Stomach smooth muscle (tissue), 2 donors: ENCODE measurements at regions not wholly inside any gene's neighbourhood (a gene's known extent, or its start where the extent isn't known, plus 50 kb on each side); places are given as distances from the start of the nearest gene placed in this dataset.

Experiments used
- H3K27ac ChIP-seq: one replicate; pipeline ENCODE4 v1.7.0; 2013; ENCODE audit warnings: mild to moderate bottlenecking, low read length, inconsistent platforms
- H3K27me3 ChIP-seq, 2 donors: one replicate each; pipeline ENCODE4 v1.7.0; 2013; ENCODE audit warnings: low read length in 2 of 2; ENCODE audit not compliant: insufficient read depth in 2 of 2, control insufficient read depth in 1 of 2
- H3K36me3 ChIP-seq, 2 donors: one replicate each; pipeline ENCODE4 v1.7.0; 2013; ENCODE audit warnings: low read length in 2 of 2; ENCODE audit not compliant: control insufficient read depth in 2 of 2, insufficient read depth in 2 of 2
- H3K4me1 ChIP-seq: one replicate; pipeline ENCODE4 v1.7.0; 2013; ENCODE audit warnings: low read length; ENCODE audit not compliant: control insufficient read depth, insufficient read depth
- H3K4me3 ChIP-seq, 2 donors: one replicate each; pipeline ENCODE4 v1.7.0; 2013; ENCODE audit warnings: low read length in 2 of 2
- H3K9ac ChIP-seq, 2 donors: one replicate each; pipeline ENCODE4 v1.7.0; 2013; ENCODE audit warnings: low read length in 2 of 2, mild to moderate bottlenecking in 1 of 2
- H3K9me3 ChIP-seq, 2 donors: one replicate each; pipeline ENCODE4 v1.7.0; 2013; ENCODE audit warnings: low read length in 2 of 2; ENCODE audit not compliant: control insufficient read depth in 2 of 2
- donor health status: healthy.
- donor health status: Pancreatic carcinoma.

DNA sequence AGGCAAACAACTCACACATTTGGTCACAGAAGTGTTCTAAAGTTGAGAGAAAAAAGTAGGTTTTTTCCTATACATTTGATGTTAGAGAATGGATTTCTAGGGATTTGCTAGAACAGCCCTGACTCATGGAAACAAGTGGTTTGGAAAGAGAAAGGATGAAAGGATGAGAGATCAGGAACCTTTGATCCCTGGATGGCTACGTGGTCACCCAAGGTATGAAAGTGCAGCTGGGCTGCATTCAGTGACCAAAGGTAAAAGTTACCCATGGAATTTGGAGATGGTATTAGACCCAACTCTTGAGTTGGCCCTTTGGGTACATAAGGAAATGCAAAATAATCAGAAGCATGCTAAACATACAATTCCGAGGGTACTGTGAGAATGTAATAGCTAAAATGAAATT, 61.3 kb upstream of the SPIN1 start:
- H3K9me3 ChIP-seq: no peaks in the 10 kb centered on the region
- no peaks in the 10 kb centered on the region for H3K27me3 ChIP-seq
- H3K9ac ChIP-seq: no peak overlapping the region
- no peaks in the 10 kb centered on the region for H3K4me1 ChIP-seq
- no peak overlapping the region for H3K4me3 ChIP-seq
- H3K27ac ChIP-seq: no peak overlapping the region
- H3K36me3 ChIP-seq: no peaks in the 10 kb centered on the region

DNA sequence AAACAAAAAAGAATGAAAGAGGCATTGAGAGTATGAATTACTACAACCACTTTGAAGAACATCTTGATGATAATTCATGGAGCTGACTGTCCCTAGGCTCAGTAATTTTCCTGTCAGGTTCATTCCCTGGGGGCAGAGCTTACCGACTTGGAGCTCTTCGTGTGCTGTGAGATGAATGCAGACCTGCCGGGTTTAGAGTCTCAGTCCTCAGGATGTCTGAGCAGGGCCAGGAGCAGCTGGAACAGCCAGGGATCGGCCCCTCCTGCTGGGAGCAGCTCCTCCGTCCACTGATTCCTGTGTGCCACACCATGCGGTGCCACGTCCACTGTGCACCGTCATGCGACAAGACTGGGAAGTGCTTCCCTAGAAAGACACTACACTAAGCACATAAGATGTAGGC, 62.2 kb upstream of the SPIN1 start:
- Histone ChIP-seq H3K9ac (no peak overlapping the region), H3K9me3 (no peaks in the 10 kb centered on the region), H3K27ac (no peak overlapping the region), H3K27me3 (no peaks in the 10 kb centered on the region), H3K4me3 (no peak overlapping the region), H3K4me1 (no peaks in the 10 kb centered on the region), H3K36me3 (no peaks in the 10 kb centered on the region)

DNA sequence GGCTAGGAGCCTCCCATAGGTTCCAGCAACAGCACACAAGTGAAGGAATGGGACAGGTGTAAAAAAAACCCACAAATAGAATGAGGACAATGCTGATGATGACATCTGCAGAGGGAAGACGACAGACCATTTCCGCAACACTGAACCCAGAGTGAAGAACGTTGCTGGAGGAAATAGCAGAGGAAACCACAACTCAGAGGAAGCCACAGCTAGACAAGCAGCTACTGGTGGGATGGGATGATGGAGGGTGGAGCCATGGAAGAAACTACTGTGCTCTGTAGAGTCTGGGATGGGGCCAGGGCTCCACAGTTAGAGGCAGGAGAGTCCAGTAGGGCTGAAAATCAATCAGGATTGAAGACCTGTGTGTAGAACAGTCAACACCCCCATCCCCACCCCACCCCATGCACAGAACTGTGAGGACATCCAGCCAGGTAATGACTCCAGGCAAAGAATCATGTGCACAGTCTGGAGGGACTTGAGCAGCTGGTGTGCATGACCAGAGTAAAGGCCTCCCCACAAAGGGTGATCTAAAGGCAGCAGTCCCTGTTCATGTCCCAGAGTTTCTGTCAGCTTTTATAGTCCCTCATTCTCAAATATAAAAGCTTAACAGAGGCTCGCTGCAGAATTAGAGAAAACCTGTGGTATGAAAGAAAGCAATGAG, 65.2 kb upstream of the SPIN1 start:
- no peaks in the 10 kb centered on the region for H3K36me3 ChIP-seq
- H3K4me1 ChIP-seq: no peaks in the 10 kb centered on the region
- H3K27me3 ChIP-seq: no peaks in the 10 kb centered on the region
- H3K9ac ChIP-seq: no peak overlapping the region
- no peak overlapping the region for H3K27ac ChIP-seq
- no peak overlapping the region for H3K4me3 ChIP-seq
- H3K9me3 ChIP-seq: no peaks in the 10 kb centered on the region

DNA sequence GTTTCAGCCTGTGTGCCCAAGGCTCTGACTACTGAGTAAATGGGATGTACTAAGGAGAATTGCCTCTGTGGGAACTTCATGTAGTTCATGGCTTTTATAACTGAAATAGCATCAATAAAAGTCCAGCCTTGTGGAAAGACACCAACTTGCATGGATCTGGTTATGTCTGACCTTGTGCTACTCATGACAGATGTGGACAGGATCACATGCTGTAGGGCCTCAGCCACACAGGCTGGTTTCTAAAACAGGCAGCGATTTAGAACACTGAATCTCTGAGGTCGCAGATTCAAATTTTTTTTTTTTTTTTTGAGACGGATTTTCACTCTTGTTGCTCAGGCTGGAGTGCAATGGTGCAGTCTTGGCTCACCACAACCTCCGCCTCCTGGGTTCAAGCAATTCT, 66.5 kb upstream of the SPIN1 start:
- Histone ChIP-seq H3K36me3 (no peaks in the 10 kb centered on the region), H3K27ac (no peak overlapping the region), H3K9me3 (no peaks in the 10 kb centered on the region), H3K4me3 (no peak overlapping the region), H3K4me1 (no peaks in the 10 kb centered on the region), H3K9ac (no peak overlapping the region), H3K27me3 (no peaks in the 10 kb centered on the region)

DNA sequence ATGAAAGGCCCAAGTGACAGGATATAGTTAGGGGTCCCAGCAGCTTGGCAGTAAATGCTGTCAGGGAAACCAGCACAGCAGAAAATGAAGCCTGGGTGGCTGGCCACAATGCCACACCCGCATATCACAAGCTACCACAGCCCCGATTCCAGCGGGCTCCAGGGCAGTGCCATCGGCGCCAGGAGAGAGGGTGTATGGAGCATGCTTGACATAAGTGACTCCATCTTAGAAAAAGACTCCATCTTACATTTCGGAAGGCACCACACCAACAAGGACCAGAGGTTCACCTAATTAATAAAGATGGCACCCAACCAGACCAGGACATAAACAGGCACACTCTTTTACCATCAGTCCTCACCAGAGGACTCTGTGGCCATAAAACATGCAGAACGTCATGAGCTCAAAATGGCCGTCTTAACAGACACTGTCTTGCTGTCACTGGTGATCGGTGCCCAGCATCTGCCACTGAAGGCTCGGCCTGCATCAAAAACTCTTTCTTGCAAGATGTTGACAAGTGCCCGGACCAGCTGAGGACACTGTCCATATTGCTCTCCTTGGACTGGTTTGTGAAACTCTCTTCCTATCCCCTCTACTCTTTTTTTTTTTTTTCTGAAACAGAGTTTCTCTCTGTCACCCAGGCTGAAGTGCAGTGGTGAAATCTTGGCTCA, 67.4 kb upstream of the SPIN1 start:
- no peak overlapping the region for H3K4me3 ChIP-seq
- H3K9ac ChIP-seq: no peak overlapping the region
- H3K4me1 ChIP-seq: no peaks in the 10 kb centered on the region
- no peak overlapping the region for H3K27ac ChIP-seq
- no peaks in the 10 kb centered on the region for H3K9me3 ChIP-seq
- no peaks in the 10 kb centered on the region for H3K36me3 ChIP-seq
- H3K27me3 ChIP-seq: no peaks in the 10 kb centered on the region

DNA sequence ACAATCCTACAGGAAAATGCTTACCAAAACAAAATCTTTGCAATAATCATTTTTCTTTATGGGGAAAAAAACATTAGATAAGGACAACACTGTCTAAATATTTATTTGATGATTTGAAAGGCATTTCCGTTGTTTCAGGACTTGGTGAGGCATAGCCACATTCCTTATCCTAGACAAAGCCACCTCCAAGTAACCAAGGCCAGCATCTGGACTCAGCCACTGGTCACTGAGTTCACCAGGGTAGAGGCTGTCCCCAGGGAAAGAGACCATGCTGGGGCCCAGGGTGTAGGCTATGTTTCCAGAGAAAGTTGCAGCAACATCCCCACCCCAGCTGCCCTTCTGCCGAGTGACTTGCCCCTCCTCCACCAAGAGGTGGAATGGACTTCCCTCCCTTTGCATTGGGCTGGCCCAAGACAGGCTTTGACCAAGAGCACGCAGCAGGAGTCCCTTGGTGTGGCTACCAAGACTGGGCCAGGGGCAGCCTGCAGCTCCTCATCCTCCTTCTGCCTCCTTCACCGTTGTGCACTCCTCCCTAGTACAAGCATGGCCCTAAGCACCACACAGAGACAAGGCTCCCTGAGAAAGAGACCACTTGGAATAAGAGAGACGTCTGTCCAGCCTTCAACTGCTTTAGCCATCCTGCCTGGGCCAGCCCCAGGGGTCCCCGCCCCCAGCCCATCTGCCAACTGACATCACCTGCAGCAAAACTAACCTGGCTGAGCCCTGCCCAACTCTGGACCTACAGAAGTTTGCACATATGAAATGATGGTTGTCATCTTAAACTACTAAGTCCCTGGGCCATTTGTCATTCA, 68.1 kb upstream of the SPIN1 start:
- no peak overlapping the region for H3K9ac ChIP-seq
- H3K9me3 ChIP-seq: no peaks in the 10 kb centered on the region
- H3K4me1 ChIP-seq: no peaks in the 10 kb centered on the region
- no peaks in the 10 kb centered on the region for H3K36me3 ChIP-seq
- no peak overlapping the region for H3K4me3 ChIP-seq
- no peaks in the 10 kb centered on the region for H3K27me3 ChIP-seq
- H3K27ac ChIP-seq: no peak overlapping the region

DNA sequence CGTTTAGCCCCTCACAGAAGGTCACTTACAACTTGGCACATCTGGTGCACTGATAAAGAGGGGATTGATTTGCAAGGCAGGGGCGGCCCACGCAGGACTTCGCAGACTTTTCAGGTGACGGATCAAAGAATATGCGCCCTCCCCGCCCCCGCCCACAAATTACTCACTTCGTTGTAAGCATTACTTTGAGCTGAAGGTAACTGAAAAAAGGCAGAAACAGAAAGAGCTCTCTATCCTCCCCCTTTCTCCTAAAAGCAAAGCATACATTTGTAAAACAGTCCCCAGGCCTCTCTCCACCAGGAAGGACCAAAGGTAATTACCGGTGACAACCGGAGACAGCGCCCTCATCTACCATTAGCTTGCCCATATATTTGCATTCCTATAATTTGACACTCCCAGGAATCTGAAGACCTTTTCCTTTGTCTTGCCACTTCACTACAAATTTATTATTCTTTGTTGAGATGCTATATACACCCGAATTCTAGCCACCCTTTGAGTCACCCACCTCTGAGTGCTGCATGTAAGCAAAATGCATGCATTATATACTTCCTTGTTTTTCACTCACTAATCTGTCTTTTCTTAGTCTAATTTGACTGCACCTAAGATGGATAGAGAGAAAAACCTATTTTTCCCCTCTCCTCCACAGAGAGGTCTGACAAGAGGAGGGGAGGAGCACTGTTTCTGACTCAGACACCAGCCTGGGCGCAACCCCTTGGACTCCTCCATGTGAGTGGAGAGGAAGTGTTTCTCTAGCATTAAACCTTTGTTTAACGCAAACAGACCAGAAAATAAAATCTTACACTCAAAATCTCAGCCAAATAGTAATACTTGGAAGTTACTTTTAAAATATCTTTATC, 74.7 kb upstream of the SPIN1 start:
- Histone ChIP-seq H3K36me3 (no peaks in the 10 kb centered on the region), H3K27ac (no peak overlapping the region), H3K9me3 (no peaks in the 10 kb centered on the region), H3K4me3 (no peak overlapping the region), H3K9ac (no peak overlapping the region), H3K4me1 (peaks cover 4% of the 10 kb centered on the region), H3K27me3 (no peaks in the 10 kb centered on the region)

DNA sequence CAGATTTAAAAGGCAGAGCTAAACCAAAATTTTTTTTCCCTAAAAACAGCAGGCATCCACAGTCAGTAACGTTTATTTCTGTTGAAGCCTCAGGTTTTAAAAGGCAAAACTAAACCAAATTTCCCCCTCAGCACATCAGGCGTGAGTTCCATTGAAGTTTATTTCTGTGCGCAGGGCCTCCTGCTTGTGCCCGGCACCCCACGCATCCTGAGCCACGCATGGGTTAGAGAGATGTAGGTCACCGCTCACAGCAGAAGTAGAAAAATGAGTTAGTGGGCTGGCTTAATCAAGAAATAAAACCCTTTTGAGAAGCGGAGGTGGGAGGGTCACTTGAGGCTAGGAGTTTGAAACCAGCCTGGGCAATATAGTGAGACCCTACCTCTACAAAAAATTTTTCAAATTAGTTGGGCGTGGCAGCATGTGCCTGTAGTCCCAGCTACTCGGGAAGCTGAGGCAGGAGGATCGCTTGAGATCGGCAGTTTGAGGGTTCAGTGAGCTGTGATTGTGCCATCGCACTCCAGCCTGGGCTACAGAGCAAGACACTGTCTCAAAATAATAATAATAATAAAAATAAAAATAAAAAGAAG, 75.6 kb upstream of the SPIN1 start:
- Histone ChIP-seq H3K27ac (no peak overlapping the region), H3K27me3 (no peaks in the 10 kb centered on the region), H3K4me1 (peaks cover 4% of the 10 kb centered on the region), H3K9me3 (no peaks in the 10 kb centered on the region), H3K36me3 (no peaks in the 10 kb centered on the region), H3K4me3 (no peak overlapping the region), H3K9ac (no peak overlapping the region)

DNA sequence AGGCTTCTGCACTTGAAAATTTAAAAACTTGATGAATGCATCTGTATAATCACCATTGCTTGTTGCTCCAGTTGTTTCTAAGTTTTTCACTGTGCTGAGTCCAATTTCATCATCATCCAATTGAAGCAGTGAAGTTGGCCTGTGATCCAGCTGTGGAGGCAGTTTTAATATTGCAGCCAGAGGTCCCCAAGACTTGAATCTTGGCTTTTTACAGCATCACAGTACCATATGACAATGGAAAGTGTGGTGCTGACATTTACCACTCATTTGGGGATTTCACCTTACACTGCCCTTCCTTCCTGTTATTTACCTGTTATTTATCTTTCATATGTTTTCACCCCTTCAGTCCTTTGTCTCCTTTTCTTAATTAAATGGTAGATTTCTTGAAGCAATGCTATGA, 76.2 kb upstream of the SPIN1 start:
- no peak overlapping the region for H3K9ac ChIP-seq
- H3K9me3 ChIP-seq: no peaks in the 10 kb centered on the region
- H3K27ac ChIP-seq: no peak overlapping the region

DNA sequence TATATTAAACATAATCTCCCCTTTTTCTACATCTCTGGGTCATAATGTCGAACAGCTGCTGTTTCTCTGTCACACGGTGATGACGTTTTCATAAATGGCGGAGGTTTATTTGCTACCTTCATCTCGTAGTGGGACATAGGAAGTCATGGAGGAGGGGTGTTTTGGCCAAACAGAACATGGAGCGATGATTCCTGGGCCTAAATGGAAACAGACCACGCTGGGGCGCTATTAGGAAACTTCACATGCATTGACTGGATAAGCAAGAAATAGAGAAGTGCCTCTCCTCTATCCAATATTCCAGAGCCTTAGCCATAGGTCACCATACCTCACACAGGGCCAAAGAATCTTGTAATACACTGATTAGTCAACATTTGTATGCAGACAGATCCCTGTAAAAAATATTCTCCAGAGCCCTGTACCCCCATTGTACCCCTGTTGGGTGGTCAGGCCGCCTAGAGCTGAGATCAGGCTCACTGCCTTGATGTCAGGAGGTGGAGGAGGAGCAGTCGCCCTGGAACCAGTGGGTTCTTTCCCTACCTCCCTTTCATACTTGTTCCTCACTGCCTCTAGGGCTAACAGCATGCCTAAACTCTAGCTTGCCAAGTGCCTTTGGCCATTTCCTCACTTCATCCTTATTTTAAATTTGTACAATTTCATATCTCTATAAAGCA, 77.8 kb upstream of the SPIN1 start:
- H3K4me1 ChIP-seq: peaks cover 4% of the 10 kb centered on the region
- H3K4me3 ChIP-seq: no peak overlapping the region
- H3K27ac ChIP-seq: no peak overlapping the region
- H3K36me3 ChIP-seq: no peaks in the 10 kb centered on the region
- H3K9me3 ChIP-seq: no peaks in the 10 kb centered on the region
- H3K27me3 ChIP-seq: no peaks in the 10 kb centered on the region
- no peak overlapping the region for H3K9ac ChIP-seq

More for the DNA sequence above, 76.2 kb upstream of the SPIN1 start:
- Histone ChIP-seq H3K4me1 (peaks cover 4% of the 10 kb centered on the region), H3K27me3 (no peaks in the 10 kb centered on the region), H3K4me3 (no peak overlapping the region), H3K36me3 (no peaks in the 10 kb centered on the region)
